ENCODE measurements at regions not wholly inside any gene's neighbourhood (a gene's known extent, or its start where the extent isn't known, plus 50 kb on each side); places are given as distances from the start of the nearest gene placed in this dataset.

DNA sequence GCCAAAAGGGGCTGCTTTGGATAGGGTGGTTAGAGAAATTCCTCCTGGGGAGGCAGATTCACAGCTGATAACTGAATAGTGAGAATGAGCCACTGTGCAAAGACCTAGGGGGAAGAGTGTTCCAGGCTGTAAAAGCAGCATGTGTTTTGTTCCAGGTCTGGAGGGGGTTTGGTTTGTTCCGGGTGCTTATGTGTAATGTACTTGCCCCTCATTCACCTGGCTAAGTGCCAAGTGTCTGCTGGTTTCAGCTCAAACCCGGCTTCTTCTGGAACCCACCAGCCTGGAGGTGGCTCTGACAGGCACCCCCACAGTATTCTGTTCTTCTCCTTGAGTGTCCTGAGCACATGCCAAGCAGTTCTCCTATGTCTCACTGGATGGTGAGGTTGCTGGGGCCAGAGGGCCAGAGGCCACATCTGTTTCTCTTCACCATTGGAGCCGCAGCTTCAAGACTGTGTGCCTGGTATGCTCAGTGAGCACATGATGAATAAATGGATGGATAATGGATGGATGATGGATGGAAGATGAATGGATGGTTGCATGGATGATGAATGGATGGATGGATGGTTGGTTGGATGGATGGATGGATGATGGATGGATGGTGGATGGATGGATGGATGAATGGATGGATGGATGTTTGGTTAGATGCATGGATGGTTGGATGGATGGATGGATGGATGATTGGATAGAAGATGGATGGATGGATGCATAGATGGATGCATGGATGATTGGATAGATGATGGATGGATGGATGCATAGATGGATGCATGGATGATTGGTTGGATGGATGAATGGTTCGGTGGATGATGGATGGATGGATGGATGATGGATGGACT, 227.6 kb downstream of the BMP7 start:
- TF ChIP-seq POLR2A (IDR thresholded peaks at IDR 0.05; ENCODE audit: low read depth, low read length) (no peak), POLR2AphosphoS5 (IDR thresholded peaks at IDR 0.05; ENCODE audit: low read depth, low read length) (no peak), TAF1 (IDR thresholded peaks at IDR 0.05; ENCODE audit: borderline replicate concordance, low read depth, low read length) (no peak)
